ENCODE measurements at regions not wholly inside any gene's neighbourhood (a gene's known extent, or its start where the extent isn't known, plus 50 kb on each side); places are given as distances from the start of the nearest gene placed in this dataset.

DNA sequence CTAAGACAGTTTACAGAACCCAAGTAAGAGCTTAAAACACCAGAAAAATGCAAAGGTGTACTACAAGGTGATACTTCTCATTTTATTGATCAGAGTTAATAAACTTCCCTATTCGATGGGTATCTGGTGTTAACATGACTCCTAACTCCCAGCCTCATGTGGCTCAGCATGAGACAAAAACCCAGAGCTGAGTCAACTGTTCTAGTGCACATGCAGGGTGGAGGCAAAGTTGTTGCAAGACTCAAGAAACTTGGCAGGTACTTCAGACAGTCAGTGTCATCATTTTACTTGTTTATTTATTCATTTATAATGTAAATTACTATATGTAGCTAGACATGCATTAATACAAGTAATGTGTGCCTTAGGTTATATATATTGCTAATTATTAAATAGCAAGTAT is 216.6 kb upstream of the DSEL start:
- no peaks in the 10 kb centered on the region for H3K4me1 ChIP-seq
- H3K27ac ChIP-seq: no peak overlapping the region
- TF ChIP-seq, protein P1, sequence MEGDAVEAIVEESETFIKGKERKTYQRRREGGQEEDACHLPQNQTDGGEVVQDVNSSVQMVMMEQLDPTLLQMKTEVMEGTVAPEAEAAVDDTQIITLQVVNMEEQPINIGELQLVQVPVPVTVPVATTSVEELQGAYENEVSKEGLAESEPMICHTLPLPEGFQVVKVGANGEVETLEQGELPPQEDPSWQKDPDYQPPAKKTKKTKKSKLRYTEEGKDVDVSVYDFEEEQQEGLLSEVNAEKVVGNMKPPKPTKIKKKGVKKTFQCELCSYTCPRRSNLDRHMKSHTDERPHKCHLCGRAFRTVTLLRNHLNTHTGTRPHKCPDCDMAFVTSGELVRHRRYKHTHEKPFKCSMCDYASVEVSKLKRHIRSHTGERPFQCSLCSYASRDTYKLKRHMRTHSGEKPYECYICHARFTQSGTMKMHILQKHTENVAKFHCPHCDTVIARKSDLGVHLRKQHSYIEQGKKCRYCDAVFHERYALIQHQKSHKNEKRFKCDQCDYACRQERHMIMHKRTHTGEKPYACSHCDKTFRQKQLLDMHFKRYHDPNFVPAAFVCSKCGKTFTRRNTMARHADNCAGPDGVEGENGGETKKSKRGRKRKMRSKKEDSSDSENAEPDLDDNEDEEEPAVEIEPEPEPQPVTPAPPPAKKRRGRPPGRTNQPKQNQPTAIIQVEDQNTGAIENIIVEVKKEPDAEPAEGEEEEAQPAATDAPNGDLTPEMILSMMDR (IDR thresholded peaks at IDR 0.05): no peak
- H3K9me3 ChIP-seq: no peaks in the 10 kb centered on the region
- no peaks in the 10 kb centered on the region for H3K27me3 ChIP-seq
- H3K36me3 ChIP-seq: no peaks in the 10 kb centered on the region
- H3K4me3 ChIP-seq: no peak overlapping the region
- intact Hi-C loops (cut with DNase I; ENCODE audit: low total_unique reads): no loop called here
- DNase-seq: no peak

DNA sequence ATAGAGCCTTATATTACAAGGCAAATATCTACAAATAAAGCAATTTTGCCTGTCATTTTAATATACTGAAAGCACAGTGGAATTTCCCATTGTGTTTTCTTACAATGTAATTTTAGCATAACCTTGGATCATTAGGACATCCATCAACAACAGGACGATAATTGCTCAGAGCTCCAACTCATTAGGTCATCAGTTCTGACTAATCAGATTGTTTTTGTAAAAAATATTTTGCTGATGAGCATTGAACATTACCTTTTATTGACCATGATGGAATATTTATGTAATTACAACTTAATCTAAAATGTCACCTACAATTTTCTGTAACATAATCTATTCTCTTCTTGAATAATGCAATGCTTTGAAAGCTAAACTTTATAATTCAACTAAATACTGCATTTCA is 215.3 kb upstream of the DSEL start:
- no peaks in the 10 kb centered on the region for H3K9me3 ChIP-seq
- H3K36me3 ChIP-seq: no peaks in the 10 kb centered on the region
- H3K4me1 ChIP-seq: no peaks in the 10 kb centered on the region
- H3K27ac ChIP-seq: no peak overlapping the region
- H3K4me3 ChIP-seq: no peak overlapping the region
- TF ChIP-seq, protein P1 (IDR thresholded peaks at IDR 0.05): no peak
- no peaks in the 10 kb centered on the region for H3K27me3 ChIP-seq
- intact Hi-C loops (cut with DNase I; ENCODE audit: low total_unique reads): no loop called here
- DNase-seq: no peak

DNA sequence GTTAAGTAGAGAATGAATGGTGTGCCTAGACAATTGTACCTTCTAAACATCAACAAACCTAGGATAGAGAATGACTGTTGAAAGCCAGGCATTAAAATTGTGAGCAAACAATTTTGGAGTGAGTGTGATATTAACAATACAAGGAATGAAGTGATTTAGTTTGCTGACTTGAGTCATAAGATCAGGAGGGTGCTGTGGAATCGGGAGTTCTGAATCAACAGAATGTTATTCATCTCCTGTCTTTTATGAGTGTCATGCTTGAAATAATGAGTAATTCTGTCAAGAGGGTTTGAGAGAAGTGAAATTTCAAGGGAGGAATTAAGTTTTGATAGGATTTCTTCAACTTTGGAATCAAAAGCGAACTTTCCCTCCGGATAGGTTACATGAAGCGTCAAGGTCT is 214.4 kb upstream of the DSEL start:
- no peak for DNase-seq
- H3K27ac ChIP-seq: no peak overlapping the region
- H3K9me3 ChIP-seq: no peaks in the 10 kb centered on the region
- H3K36me3 ChIP-seq: no peaks in the 10 kb centered on the region
- H3K4me3 ChIP-seq: no peak overlapping the region
- H3K4me1 ChIP-seq: no peaks in the 10 kb centered on the region
- H3K27me3 ChIP-seq: no peaks in the 10 kb centered on the region
- intact Hi-C loops (cut with DNase I; ENCODE audit: low total_unique reads): no loop called here
- TF ChIP-seq, protein P1 (IDR thresholded peaks at IDR 0.05): no peak

DNA sequence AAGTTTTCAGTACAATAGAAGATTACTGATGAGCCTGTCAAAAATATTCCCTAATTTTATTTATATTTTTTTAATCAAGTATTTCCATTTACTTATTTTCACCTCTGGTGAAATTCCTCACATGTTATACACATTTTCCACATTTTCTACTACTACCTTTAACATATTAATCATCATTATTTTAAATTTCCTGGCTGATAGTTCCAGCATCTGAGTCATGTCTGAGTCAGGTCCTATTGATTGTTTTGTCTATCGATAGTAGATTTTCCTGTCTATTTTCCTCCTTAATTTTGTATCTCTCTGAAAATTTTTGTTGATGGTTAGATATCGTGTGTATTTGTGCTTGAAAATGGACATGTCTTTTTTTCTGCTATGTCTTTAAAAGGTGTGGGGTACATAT is 211.8 kb upstream of the DSEL start:
- no peak overlapping the region for H3K27ac ChIP-seq
- no peaks in the 10 kb centered on the region for H3K27me3 ChIP-seq
- H3K4me3 ChIP-seq: no peak overlapping the region
- H3K36me3 ChIP-seq: no peaks in the 10 kb centered on the region
- H3K4me1 ChIP-seq: no peaks in the 10 kb centered on the region
- intact Hi-C loops (cut with DNase I; ENCODE audit: low total_unique reads): no loop called here
- DNase-seq: no peak
- no peaks in the 10 kb centered on the region for H3K9me3 ChIP-seq
- TF ChIP-seq, protein P1 (IDR thresholded peaks at IDR 0.05): no peak

DNA sequence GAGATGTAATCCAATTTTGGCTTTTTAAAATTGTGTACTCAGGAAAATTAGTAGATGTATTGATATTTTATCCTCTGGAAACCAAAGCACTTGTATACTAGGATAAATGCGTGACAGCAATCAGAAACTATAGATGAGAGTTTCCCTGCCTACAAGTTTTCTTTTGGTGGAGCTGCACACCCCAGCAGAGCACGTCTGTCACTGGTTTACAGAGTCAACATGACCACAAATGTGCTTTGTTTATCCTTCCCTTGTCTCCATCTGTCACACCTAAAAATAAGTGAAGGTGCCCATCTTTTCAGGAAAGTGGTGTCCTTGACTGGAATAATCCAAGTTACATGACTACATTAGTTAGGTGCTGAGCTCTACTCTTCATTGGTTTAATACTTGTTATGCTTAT is 210.4 kb upstream of the DSEL start:
- Histone ChIP-seq H3K9me3 (no peaks in the 10 kb centered on the region), H3K4me1 (no peaks in the 10 kb centered on the region), H3K36me3 (no peaks in the 10 kb centered on the region), H3K27me3 (no peaks in the 10 kb centered on the region), H3K4me3 (no peak overlapping the region), H3K27ac (no peak overlapping the region)
- TF ChIP-seq, protein P1 (IDR thresholded peaks at IDR 0.05): no peak
- DNase-seq: no peak
- intact Hi-C loops (cut with DNase I; ENCODE audit: low total_unique reads): no loop called here

DNA sequence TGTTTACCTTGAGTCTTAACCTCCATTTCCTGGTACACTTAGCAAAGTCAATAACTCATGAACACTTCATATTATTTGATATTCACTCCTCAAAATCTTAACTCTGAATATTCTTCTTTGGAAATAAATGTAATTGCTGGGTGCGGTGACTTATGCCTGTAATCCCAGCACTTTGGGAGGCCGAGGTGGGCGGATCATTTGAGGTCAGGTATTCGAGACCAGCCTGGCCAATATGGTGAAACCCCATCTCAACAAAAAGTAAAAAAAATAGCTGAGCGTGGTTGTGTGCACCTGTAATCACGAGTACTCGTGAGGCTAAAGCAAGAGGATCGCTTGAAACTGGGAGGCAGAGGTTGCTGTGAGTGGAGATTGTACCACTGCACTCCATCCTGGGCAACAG is 201.3 kb upstream of the DSEL start:
- Histone ChIP-seq H3K4me1 (no peaks in the 10 kb centered on the region), H3K36me3 (no peaks in the 10 kb centered on the region), H3K27ac (no peak overlapping the region), H3K27me3 (no peaks in the 10 kb centered on the region), H3K9me3 (no peaks in the 10 kb centered on the region), H3K4me3 (no peak overlapping the region)
- TF ChIP-seq, protein P1 (IDR thresholded peaks at IDR 0.05): no peak
- intact Hi-C loops (cut with DNase I; ENCODE audit: low total_unique reads): no loop called here
- DNase-seq: no peak
